ENCODE measurements at regions not wholly inside any gene's neighbourhood (a gene's known extent, or its start where the extent isn't known, plus 50 kb on each side); places are given as distances from the start of the nearest gene placed in this dataset.

DNA sequence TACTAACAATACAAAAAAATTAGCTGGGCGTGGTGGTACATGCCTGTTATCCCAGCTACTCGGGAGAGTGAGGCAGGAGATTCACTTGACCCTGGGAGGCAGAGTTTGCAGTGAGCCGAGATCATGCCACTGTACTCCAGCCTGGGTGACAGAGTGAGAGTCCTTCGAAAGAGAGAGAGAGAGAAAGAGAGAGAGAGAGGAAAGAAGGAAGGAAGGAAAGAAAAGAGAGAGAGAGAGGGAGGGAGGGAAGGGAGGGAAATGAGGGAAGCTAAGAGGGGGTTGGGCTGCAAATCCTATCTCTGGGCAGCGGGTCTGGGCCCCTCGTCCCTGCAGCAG lies 59.9 kb upstream of the TFRC start:
- Histone ChIP-seq H2AFZ (ENCODE audit: low read depth) (no peak overlapping the region), H3K4me1 (ENCODE audit: control insufficient read depth in 1 of 2, insufficient read depth in 2 of 2, low read depth in 1 of 2, low read length in 1 of 2) (no peaks in the 10 kb centered on the region; a peak in 1 of 4 replicates), H3K9me3 (no peaks in the 10 kb centered on the region), H3K79me2 (ENCODE audit: insufficient read depth) (no peaks in the 10 kb centered on the region), H3K27me3 (ENCODE audit: insufficient read depth) (no peaks in the 10 kb centered on the region), H3K4me2 (no peak overlapping the region), H3K9ac (no peak overlapping the region), H3K36me3 (replicated peaks in 1 of 2; ENCODE audit: control insufficient read depth in 1 of 2, insufficient read depth in 2 of 2, low read length in 1 of 2) (no peaks in the 10 kb centered on the region), H3K4me3 (ENCODE audit: low read depth in 2 of 2, low read length in 1 of 2) (no peak overlapping the region), H3K9me2 (no peaks in the 10 kb centered on the region), H4K20me1 (ENCODE audit: insufficient read depth) (no peaks in the 10 kb centered on the region), H3K27ac (ENCODE audit: low read depth in 2 of 2, low read length in 1 of 2) (no peak overlapping the region), H3F3A (replicated peaks; ENCODE audit: insufficient read depth) (no peaks in the 10 kb centered on the region)
- TF ChIP-seq, protein P1, sequence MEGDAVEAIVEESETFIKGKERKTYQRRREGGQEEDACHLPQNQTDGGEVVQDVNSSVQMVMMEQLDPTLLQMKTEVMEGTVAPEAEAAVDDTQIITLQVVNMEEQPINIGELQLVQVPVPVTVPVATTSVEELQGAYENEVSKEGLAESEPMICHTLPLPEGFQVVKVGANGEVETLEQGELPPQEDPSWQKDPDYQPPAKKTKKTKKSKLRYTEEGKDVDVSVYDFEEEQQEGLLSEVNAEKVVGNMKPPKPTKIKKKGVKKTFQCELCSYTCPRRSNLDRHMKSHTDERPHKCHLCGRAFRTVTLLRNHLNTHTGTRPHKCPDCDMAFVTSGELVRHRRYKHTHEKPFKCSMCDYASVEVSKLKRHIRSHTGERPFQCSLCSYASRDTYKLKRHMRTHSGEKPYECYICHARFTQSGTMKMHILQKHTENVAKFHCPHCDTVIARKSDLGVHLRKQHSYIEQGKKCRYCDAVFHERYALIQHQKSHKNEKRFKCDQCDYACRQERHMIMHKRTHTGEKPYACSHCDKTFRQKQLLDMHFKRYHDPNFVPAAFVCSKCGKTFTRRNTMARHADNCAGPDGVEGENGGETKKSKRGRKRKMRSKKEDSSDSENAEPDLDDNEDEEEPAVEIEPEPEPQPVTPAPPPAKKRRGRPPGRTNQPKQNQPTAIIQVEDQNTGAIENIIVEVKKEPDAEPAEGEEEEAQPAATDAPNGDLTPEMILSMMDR (IDR thresholded peaks at IDR 0.05) = no peak
- TF ChIP-seq RCOR1 (IDR thresholded peaks at IDR 0.05; ENCODE audit: low read length) (no peak), EZH2phosphoT487 (IDR thresholded peaks at IDR 0.05; ENCODE audit: borderline replicate concordance, low read depth) (no peak), ELF1 (IDR thresholded peaks at IDR 0.05) (no peak), MEF2A (IDR thresholded peaks at IDR 0.05; ENCODE audit: borderline replicate concordance, low read depth) (no peak), YY1 (IDR thresholded peaks at IDR 0.05; ENCODE audit: low read depth) (no peak), TCF12 (IDR thresholded peaks at IDR 0.05) (no peak), TEAD4 (IDR thresholded peaks at IDR 0.05; ENCODE audit: borderline replicate concordance, insufficient read depth) (no peak), RFX5 (IDR thresholded peaks at IDR 0.05; ENCODE audit: low read length) (no peak), CHD2 (IDR thresholded peaks at IDR 0.05; ENCODE audit: low read length, partially characterized antibody) (no peak), TAF1 (IDR thresholded peaks at IDR 0.05; ENCODE audit: borderline replicate concordance, low read depth, low read length) (no peak), FOXJ3 (CRISPR knock-in tag; IDR thresholded peaks at IDR 0.05) (no peak), MXI1 (IDR thresholded peaks at IDR 0.05; ENCODE audit: low read depth, low read length) (no peak), FOSL2 (IDR thresholded peaks at IDR 0.05; ENCODE audit: borderline replicate concordance, low read depth) (no peak), GABPA (IDR thresholded peaks at IDR 0.05; ENCODE audit: low read depth) (no peak), JUND (IDR thresholded peaks at IDR 0.05) (no peak), SMC3 (IDR thresholded peaks at IDR 0.05; ENCODE audit: low read depth, low read length) (no peak)
- TF ChIP-seq, protein P2, sequence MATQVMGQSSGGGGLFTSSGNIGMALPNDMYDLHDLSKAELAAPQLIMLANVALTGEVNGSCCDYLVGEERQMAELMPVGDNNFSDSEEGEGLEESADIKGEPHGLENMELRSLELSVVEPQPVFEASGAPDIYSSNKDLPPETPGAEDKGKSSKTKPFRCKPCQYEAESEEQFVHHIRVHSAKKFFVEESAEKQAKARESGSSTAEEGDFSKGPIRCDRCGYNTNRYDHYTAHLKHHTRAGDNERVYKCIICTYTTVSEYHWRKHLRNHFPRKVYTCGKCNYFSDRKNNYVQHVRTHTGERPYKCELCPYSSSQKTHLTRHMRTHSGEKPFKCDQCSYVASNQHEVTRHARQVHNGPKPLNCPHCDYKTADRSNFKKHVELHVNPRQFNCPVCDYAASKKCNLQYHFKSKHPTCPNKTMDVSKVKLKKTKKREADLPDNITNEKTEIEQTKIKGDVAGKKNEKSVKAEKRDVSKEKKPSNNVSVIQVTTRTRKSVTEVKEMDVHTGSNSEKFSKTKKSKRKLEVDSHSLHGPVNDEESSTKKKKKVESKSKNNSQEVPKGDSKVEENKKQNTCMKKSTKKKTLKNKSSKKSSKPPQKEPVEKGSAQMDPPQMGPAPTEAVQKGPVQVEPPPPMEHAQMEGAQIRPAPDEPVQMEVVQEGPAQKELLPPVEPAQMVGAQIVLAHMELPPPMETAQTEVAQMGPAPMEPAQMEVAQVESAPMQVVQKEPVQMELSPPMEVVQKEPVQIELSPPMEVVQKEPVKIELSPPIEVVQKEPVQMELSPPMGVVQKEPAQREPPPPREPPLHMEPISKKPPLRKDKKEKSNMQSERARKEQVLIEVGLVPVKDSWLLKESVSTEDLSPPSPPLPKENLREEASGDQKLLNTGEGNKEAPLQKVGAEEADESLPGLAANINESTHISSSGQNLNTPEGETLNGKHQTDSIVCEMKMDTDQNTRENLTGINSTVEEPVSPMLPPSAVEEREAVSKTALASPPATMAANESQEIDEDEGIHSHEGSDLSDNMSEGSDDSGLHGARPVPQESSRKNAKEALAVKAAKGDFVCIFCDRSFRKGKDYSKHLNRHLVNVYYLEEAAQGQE (IDR thresholded peaks at IDR 0.05; ENCODE audit: low read depth, low read length) = no peak
- TF ChIP-seq, protein P3, sequence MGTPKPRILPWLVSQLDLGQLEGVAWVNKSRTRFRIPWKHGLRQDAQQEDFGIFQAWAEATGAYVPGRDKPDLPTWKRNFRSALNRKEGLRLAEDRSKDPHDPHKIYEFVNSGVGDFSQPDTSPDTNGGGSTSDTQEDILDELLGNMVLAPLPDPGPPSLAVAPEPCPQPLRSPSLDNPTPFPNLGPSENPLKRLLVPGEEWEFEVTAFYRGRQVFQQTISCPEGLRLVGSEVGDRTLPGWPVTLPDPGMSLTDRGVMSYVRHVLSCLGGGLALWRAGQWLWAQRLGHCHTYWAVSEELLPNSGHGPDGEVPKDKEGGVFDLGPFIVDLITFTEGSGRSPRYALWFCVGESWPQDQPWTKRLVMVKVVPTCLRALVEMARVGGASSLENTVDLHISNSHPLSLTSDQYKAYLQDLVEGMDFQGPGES (IDR thresholded peaks at IDR 0.05; ENCODE audit: low read depth, low read length) = no peak
- TF ChIP-seq, protein P4, sequence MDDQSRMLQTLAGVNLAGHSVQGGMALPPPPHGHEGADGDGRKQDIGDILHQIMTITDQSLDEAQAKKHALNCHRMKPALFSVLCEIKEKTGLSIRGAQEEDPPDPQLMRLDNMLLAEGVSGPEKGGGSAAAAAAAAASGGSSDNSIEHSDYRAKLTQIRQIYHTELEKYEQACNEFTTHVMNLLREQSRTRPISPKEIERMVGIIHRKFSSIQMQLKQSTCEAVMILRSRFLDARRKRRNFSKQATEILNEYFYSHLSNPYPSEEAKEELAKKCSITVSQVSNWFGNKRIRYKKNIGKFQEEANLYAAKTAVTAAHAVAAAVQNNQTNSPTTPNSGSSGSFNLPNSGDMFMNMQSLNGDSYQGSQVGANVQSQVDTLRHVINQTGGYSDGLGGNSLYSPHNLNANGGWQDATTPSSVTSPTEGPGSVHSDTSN (IDR thresholded peaks at IDR 0.05) = no peak
- DNase-seq = no peak
- ChIA-PET POLR2A (no interaction called here), CTCF (no interaction called here)
- WGBS (ENCODE audit: low lambda C conversion rate) = 58% methylated on average over 6 of the region's 6 CpGs
